ENCODE measurements at regions not wholly inside any gene's neighbourhood (a gene's known extent, or its start where the extent isn't known, plus 50 kb on each side); places are given as distances from the start of the nearest gene placed in this dataset.
A peak's percentile ranks its signal among the peaks of the same experiment; 100 is the strongest.

DNA sequence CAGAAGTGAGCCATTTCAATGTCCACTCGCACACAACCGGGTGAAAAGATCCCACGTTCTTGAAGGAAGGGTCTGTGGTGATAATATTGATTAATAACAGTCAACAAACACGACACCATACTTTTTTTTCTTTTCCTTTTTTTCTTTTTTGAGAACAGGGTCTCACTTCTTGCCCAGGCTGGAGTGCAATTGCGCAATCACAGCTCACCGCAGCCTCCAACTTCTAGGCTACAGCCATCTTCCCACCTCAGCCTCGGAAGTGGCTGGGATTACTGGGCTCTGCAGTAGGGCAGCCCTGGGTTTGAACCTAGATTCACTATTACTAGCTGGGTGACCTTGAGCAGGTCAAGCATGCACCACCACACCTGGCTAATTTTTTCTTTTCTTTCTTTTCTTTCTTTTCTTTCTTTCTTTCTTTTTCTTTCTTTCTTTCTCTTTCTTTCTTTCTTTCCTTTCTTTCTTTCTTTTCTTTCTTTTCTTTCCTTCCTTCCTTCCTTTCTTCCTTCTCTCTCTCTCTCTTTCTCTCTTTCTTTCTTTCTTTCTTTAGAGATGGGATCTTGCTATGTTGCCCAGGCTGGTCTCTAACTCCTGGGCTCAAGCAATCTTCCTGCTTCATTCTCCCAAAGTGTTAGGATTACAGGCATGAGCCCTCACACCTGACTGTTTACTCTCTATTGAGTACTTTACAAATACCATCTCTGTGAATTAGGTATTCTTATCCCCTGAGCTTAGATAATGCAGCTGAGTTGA lies 123.9 kb downstream of the SNX5 start:
- Histone ChIP-seq H3K27me3 (no peaks in the 10 kb centered on the region), H3K27ac (no peak overlapping the region), H3K9me3 (no peaks in the 10 kb centered on the region), H3K4me1 (peaks cover 0 to 29% of the 10 kb centered on the region in 2 donors), H3K4me3 (no peak overlapping the region), H3K36me3 (no peaks in the 10 kb centered on the region)
- TF ChIP-seq, protein P1, sequence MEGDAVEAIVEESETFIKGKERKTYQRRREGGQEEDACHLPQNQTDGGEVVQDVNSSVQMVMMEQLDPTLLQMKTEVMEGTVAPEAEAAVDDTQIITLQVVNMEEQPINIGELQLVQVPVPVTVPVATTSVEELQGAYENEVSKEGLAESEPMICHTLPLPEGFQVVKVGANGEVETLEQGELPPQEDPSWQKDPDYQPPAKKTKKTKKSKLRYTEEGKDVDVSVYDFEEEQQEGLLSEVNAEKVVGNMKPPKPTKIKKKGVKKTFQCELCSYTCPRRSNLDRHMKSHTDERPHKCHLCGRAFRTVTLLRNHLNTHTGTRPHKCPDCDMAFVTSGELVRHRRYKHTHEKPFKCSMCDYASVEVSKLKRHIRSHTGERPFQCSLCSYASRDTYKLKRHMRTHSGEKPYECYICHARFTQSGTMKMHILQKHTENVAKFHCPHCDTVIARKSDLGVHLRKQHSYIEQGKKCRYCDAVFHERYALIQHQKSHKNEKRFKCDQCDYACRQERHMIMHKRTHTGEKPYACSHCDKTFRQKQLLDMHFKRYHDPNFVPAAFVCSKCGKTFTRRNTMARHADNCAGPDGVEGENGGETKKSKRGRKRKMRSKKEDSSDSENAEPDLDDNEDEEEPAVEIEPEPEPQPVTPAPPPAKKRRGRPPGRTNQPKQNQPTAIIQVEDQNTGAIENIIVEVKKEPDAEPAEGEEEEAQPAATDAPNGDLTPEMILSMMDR (IDR thresholded peaks at IDR 0.05), result no peak
- DNase-seq (ENCODE audit: low spot score), result no peak

DNA sequence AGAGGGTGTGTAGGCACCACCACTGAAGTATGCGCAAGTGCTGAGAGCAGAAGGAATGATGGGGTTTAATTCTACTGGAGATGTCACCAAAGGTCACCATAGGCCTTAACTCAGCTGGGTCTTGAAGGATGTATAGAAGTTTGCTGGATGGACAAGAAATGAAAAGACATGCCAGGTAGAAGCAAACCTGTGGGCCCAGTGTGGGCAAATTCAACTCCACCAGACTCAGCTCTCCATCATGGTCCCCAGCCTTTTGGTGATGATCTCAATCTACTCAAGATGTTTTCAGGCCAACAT lies 124.5 kb downstream of the SNX5 start:
- Histone ChIP-seq H3K27me3 (no peaks in the 10 kb centered on the region), H3K4me1 (peaks cover 0 to 25% of the 10 kb centered on the region in 2 donors), H3K9me3 (no peaks in the 10 kb centered on the region), H3K27ac (peak overlapping the region; percentile 66 to 76), H3K4me3 (no peak overlapping the region), H3K36me3 (no peaks in the 10 kb centered on the region)
- DNase-seq (ENCODE audit: low spot score), result no peak
- TF ChIP-seq, protein P1 (IDR thresholded peaks at IDR 0.05), result no peak

DNA sequence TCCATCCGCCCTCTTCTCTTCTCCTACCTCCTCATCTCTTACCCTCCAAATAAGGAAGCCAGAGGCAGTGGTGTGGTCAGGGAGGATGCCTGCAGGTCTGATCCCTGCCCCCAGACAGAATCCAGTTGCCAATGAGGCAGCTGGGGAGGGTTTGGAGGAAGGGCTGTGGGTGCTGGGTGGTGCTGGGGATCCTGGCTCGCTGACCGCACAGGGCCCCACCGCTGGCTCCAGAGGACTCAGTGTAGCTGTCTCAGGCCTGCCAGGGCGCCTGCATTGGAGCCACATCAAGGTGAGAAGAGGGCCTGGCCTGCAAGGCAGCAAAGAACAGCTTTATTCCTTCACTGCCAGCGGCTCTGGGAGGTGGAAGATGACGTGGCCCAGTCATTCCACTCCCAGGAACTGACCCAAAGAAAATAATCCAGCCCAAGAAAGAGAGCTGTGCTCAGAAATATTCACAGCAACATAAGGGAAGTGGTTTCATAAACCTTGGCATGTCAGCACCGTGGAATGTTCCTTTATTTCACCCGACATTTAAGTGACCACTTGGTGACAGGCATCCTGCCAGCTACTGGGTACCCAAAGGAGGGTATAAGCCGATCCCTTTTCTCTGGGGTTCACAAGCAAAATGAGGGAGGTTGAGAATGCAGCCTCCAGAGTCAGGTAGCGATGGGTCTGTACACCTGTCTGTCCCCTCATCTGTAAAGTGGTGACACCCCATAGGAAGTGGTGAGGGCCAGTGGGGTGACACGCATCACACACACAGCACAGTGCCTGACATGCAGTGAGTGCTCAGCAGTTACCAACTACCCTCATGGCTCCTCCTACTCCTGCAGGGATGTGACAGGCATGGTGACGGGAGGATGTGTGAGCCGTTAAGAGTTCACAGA lies 125.1 kb downstream of the SNX5 start:
- Histone ChIP-seq H3K4me1 (peaks cover 0 to 25% of the 10 kb centered on the region in 2 donors), H3K9me3 (no peaks in the 10 kb centered on the region), H3K27me3 (no peaks in the 10 kb centered on the region), H3K27ac (peak overlapping the region; percentile 66 to 76), H3K4me3 (no peak overlapping the region), H3K36me3 (no peaks in the 10 kb centered on the region)
- TF ChIP-seq, protein P1 (IDR thresholded peaks at IDR 0.05), result no peak
- peak; percentile 75 for DNase-seq (ENCODE audit: low spot score)

DNA sequence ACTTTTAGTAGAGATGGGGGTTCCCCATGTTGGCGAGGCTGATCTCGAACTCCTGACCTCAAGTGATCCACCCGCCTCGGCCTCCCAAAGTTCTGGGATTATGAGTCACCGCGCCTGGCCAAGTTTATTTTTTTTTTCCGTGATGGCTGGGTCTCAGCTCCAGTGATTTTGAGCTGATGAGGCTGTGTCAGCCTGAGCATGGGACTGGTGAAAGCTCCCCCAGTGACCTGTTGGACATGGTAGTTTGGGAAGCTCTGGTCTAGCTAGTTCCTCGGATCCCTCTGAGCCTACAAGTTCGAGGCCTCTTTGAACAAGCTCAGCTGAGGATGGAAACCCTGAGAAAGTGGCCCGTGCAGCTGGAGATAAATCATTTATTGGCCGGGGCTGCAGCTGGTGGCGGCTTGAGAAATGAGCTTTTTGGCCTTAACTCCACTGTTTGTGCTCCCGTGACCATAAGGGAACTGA lies 126.8 kb downstream of the SNX5 start:
- peak; percentile 82 for DNase-seq (ENCODE audit: low spot score)
- TF ChIP-seq, protein P1 (IDR thresholded peaks at IDR 0.05), result no peak
- Histone ChIP-seq H3K4me3 (no peak overlapping the region), H3K36me3 (no peaks in the 10 kb centered on the region), H3K9me3 (no peaks in the 10 kb centered on the region), H3K4me1 (peaks cover 0 to 31% of the 10 kb centered on the region in 2 donors), H3K27me3 (no peaks in the 10 kb centered on the region), H3K27ac (peak overlapping the region; percentile 66)

DNA sequence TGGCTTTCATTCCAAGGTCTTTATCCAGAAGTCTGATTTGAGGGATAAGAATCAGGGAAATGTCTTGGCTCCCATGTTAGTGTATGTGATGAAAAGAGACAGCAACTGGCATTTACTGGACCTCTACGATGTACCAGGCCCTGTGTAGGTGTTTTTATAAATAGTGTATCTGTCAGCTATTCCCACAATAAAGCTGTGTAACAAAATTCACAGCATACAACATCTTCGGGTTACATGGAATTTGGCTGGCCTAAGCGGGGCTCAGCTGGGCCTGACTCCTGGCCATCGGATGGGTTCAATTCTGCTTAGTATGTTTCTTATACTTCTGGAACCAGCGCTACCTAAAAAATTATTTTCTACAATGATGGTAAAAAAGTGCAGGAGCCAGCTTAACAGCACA lies 128.2 kb downstream of the SNX5 start:
- Histone ChIP-seq H3K27me3 (no peaks in the 10 kb centered on the region), H3K4me3 (no peak overlapping the region), H3K36me3 (no peaks in the 10 kb centered on the region), H3K27ac (no peak overlapping the region), H3K9me3 (no peaks in the 10 kb centered on the region), H3K4me1 (peaks cover 0 to 44% of the 10 kb centered on the region in 2 donors)
- TF ChIP-seq, protein P1 (IDR thresholded peaks at IDR 0.05), result no peak
- DNase-seq (ENCODE audit: low spot score), result no peak

Measured in right atrium auricular region (tissue), 2 donors.